A673 (cell line): ENCODE measurements at regions not wholly inside any gene's neighbourhood (a gene's known extent, or its start where the extent isn't known, plus 50 kb on each side); places are given as distances from the start of the nearest gene placed in this dataset.
"Not testable (repeated sequence)": the region's sequence is repeated elsewhere in the genome, so short reads cannot be mapped to it uniquely, and the experiment has no call there.

Experiments
- BruUV-seq: library from RNA; stranded (reverse); fragments of 400-500 nt; replicated peaks from 2 replicates; lab custom pipeline; 2021; lab: Mats Ljungman, UMichigan
- CTCF ChIA-PET: fragments of 300-600 bp; sonication (Branson Sonifier 250); formaldehyde crosslinking; loops from one replicate; lab custom pipeline; 2022; ENCODE audit warnings: antibody characterized with exemption; lab: Charles Lee
- POLR2A ChIA-PET: fragments of 300-600 bp; sonication (Branson Sonifier 250); formaldehyde crosslinking; loops from one replicate; lab custom pipeline; 2022; ENCODE audit warnings: antibody characterized with exemption; ENCODE audit not compliant: low non-redundant PET; lab: Charles Lee
- DNase-seq: peaks from one replicate; pipeline ENCODE4 v3.0.0-alpha.2; 2015; ENCODE audit warnings: low spot score
- H3K27ac ChIP-seq: fragments of 200-600 bp; sonication (generic); 2 replicates; pipeline ENCODE4 v1.5.1; 2016; ENCODE audit warnings: mixed run types, low read depth, mild to moderate bottlenecking, mixed read lengths, antibody characterized with exemption, low read length; ENCODE audit not compliant: poor library complexity, severe bottlenecking
- H3K27me3 ChIP-seq: fragments of 200-600 bp; sonication (generic); replicated peaks from 2 replicates; pipeline ENCODE4 v1.6.1; 2017; ENCODE audit warnings: mixed run types, low read depth, mild to moderate bottlenecking, mixed read lengths, antibody characterized with exemption, low read length; ENCODE audit not compliant: insufficient read depth, poor library complexity
- H3K36me3 ChIP-seq: fragments of 200-600 bp; sonication (generic); 2 replicates; pipeline ENCODE4 v1.6.1; 2016; ENCODE audit warnings: mixed run types, mild to moderate bottlenecking, mixed read lengths, antibody characterized with exemption, low read length; ENCODE audit not compliant: insufficient read depth, poor library complexity, severe bottlenecking
- H3K4me1 ChIP-seq: fragments of 200-600 bp; sonication (generic); 2 replicates; pipeline ENCODE4 v1.6.1; 2017; ENCODE audit warnings: mixed run types, mild to moderate bottlenecking, mixed read lengths, antibody characterized with exemption, low read length; ENCODE audit not compliant: insufficient read depth, poor library complexity, severe bottlenecking
- H3K4me3 ChIP-seq: fragments of 200-600 bp; sonication (generic); 2 replicates; pipeline ENCODE4 v1.5.1; 2016; ENCODE audit warnings: low read depth, mixed run types, mild to moderate bottlenecking, mixed read lengths, low read length; ENCODE audit not compliant: poor library complexity, severe bottlenecking
- H3K9me3 ChIP-seq: fragments of 200-600 bp; sonication (generic); 2 replicates; pipeline ENCODE4 v1.6.1; 2016; ENCODE audit warnings: mixed run types, low read depth, mild to moderate bottlenecking, mixed read lengths, antibody characterized with exemption, low read length; ENCODE audit not compliant: poor library complexity, severe bottlenecking
- CTCF ChIP-seq: fragments of 300-800, 200-600 bp; sonication (generic); conservative IDR thresholded peaks from 2 replicates; pipeline ENCODE4 v1.5.1; 2017; ENCODE audit warnings: low read depth, mild to moderate bottlenecking, antibody characterized with exemption, low read length, moderate library complexity, mixed read lengths
- EZH2 ChIP-seq: fragments of 200-600 bp; sonication (generic); IDR thresholded peaks from 2 replicates; pipeline ENCODE4 v1.6.1; 2017; ENCODE audit warnings: borderline replicate concordance, low read depth, mild to moderate bottlenecking, mixed read lengths, antibody characterized with exemption, low read length; ENCODE audit not compliant: poor library complexity, severe bottlenecking
- intact Hi-C: fragments of 100-400 bp; cut with micrococcal nuclease; formaldehyde crosslinking; loops from one replicate; pipeline ENCODE4 v1.10.0; 2022; ENCODE audit not compliant: unreplicated experiment

- no peaks in the 10 kb centered on the region for H3K4me1 ChIP-seq
- no peak for DNase-seq
- no peak overlapping the region for H3K4me3 ChIP-seq
- intact Hi-C loops = no loop called here
- ChIA-PET CTCF (no interaction called here), POLR2A (no interaction called here)
- TF ChIP-seq EZH2 (no peak), CTCF (no peak)
- H3K9me3 ChIP-seq = peaks cover 39% of the 10 kb centered on the region
- no peaks in the 10 kb centered on the region for H3K36me3 ChIP-seq
- no peak overlapping the region for H3K27ac ChIP-seq
- no peaks in the 10 kb centered on the region for H3K27me3 ChIP-seq
- BruUV-seq = no TSS peak
These were observed 187.8 kb downstream of the UBE3A start for GRCh38 chr15:25250906-25251622.

DNA sequence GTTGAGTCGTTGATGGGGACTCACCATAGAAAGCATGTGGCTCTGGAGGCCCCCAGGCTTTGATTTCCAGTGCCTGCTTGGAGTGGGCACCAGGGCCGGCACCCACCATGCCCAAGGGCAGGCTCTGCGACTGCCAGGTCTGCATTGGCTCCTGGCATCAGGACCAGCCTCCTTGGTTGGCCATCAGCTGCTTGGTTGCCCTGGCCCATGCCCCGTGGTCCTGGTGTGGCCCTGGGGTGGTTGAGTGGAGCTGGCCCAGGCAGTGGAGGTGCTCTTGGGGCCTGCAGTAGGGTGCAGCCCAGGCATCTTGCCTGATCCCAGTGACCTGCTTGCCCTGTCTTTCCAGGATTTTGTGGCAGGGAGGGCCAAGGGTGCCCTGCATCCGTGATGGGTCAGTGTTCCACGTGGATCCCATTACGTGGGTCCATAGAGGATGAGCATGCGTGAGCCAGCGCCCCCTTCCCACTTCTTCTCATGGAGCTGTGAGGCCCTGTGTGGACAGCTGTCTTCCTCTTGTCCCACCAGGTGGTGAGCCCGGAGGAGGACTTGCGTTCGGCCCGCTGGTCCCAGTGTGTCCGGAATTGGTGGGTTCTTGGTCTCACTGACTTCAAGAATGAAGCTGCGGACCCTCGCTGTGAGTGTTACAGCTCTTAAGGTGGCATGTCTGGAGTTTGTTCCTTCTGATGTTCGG lies 187.0 kb downstream of the UBE3A start:
- ChIA-PET POLR2A (no interaction called here), CTCF (no interaction called here)
- DNase-seq = no peak
- Histone ChIP-seq H3K9me3 (peaks cover 33% of the 10 kb centered on the region), H3K27me3 (no peaks in the 10 kb centered on the region), H3K36me3 (no peaks in the 10 kb centered on the region), H3K4me3 (no peak overlapping the region), H3K27ac (no peak overlapping the region), H3K4me1 (no peaks in the 10 kb centered on the region)
- intact Hi-C loops = no loop called here
- TF ChIP-seq CTCF = no peak
- TF ChIP-seq EZH2 = no peak
- no TSS peak for BruUV-seq

DNA sequence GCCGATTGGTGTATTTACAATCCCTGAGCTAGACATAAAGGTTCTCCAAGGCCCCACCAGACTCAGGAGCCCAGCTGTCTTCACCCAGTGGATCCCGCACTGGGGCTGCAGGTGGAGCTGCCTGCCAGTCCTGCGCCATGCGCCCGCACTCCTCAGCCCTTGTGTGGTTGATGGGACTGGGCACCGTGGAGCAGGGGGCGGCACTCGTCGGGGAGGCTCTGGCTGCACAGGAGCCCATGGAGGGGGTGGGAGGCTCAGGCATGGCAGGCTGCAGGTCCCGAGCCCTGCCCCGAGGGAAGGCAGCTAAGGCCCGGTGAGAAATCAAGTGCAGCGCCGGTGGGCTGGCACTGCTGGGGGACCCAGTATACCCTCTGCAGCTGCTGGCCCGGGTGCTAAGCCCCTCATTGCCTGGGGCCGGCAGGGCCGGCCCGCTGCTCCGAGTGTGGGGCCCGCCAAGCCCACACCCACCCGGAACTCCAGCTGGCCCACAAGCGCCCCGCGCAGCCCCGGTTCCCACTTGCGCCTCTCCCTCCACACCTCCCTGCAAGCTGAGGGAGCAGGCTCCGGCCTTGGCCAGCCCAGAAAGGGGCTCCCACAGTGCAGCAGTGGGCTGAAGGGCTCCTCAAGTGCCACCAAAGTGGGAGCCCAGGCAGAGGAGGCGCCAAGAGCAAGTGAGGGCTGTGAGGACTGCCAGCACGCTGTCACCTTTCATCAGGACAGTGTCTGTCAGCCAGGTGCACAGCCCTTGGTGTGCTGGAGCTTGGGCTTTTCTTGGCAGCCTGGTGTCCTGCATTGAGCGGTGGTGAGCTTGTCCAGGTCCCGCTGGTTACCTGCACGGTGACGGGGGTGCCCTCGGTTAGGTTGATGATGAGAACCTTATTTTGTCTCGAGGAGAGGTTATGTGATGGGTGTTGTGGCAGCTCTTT lies 185.5 kb downstream of the UBE3A start:
- CTCF ChIA-PET = not testable (repeated sequence)

More for the DNA sequence above, 185.5 kb downstream of the UBE3A start:
- H3K4me1 ChIP-seq, H3K27me3 ChIP-seq, intact Hi-C loops, DNase-seq, BruUV-seq, POLR2A ChIA-PET, H3K36me3 ChIP-seq, H3K4me3 ChIP-seq, H3K27ac ChIP-seq: not testable (repeated sequence)
- peaks cover 33% of the 10 kb centered on the region for H3K9me3 ChIP-seq
